Ascending aorta (tissue), 2 donors: ENCODE measurements at regions not wholly inside any gene's neighbourhood (a gene's known extent, or its start where the extent isn't known, plus 50 kb on each side); places are given as distances from the start of the nearest gene placed in this dataset.

Experiments
- DNase-seq, 2 donors: peaks; one replicate each; pipeline ENCODE4 v3.0.0-alpha.2; 2019; ENCODE audit warnings: low spot score in 2 of 2
- H3K27ac ChIP-seq, 2 donors: fragments of 200-600 bp; sonication (generic); one replicate each; pipeline ENCODE4 v1.5.1; 2016 to 2017; ENCODE audit warnings: mild to moderate bottlenecking in 1 of 2
- H3K27me3 ChIP-seq: fragments of 200-600 bp; sonication (generic); one replicate; pipeline ENCODE4 v1.5.1; 2017
- H3K36me3 ChIP-seq, 2 donors: fragments of 200-600 bp; sonication (generic); one replicate each; pipeline ENCODE4 v1.5.1; 2016
- H3K4me1 ChIP-seq, 2 donors: fragments of 200-600 bp; sonication (generic); one replicate each; pipeline ENCODE4 v1.5.1; 2016 to 2017; ENCODE audit warnings: mild to moderate bottlenecking in 1 of 2
- H3K4me3 ChIP-seq, 2 donors: fragments of 200-600 bp; sonication (generic); one replicate each; pipeline ENCODE4 v1.5.1; 2016 to 2017; ENCODE audit warnings: mild to moderate bottlenecking in 1 of 2
- H3K9me3 ChIP-seq, 2 donors: fragments of 200-600 bp; sonication (generic); one replicate each; pipeline ENCODE4 v1.5.1; 2016
- CTCF ChIP-seq, 3 experiments: fragments of 200-600 bp in 2 of 3; fragments of 450-650 bp in 1 of 3; sonication (generic) in 2 of 3; IDR thresholded peaks; one replicate each; pipeline ENCODE4 v1.5.1; 2016 to 2019; ENCODE audit warnings: antibody characterized with exemption in 3 of 3, mild to moderate bottlenecking in 1 of 3, moderate library complexity in 1 of 3
- intact Hi-C: fragments of 100-400 bp; cut with DNase I; formaldehyde crosslinking; loops from one replicate; pipeline ENCODE4 v1.15.1; 2023

DNA sequence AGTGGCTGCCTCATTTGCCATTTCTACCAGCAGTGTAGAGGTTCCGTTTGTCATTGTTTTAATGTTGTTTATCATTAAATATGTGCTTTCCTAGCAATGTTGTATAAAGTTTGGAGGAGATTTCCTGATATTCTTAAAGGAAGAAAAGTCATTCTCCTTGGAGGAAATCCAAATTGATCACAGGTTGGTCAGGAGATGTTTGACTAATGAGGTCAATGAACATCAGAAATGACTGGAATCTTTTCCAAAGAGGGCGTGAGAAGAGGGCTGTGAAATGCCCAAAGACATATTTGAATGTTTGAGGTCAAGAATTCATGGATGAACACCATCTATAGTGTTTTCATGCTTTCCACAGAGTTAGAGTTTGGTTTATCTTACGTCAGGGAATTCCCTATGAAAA, 471.3 kb downstream of the MAT2B start:
- Histone ChIP-seq H3K4me3 (no peak overlapping the region), H3K27ac (no peak overlapping the region), H3K9me3 (no peaks in the 10 kb centered on the region), H3K4me1 (no peaks in the 10 kb centered on the region), H3K36me3 (no peaks in the 10 kb centered on the region), H3K27me3 (no peaks in the 10 kb centered on the region)
- no peak for TF ChIP-seq CTCF (IDR thresholded peaks at IDR 0.05)
- intact Hi-C loops = no loop called here
- no peak for DNase-seq

- Histone ChIP-seq H3K27ac (no peak overlapping the region), H3K4me3 (no peak overlapping the region), H3K27me3 (no peaks in the 10 kb centered on the region), H3K4me1 (no peaks in the 10 kb centered on the region), H3K9me3 (no peaks in the 10 kb centered on the region), H3K36me3 (no peaks in the 10 kb centered on the region)
- intact Hi-C loops = no loop called here
- DNase-seq = no peak
- no peak for TF ChIP-seq CTCF (IDR thresholded peaks at IDR 0.05)
These were observed 473.5 kb downstream of the MAT2B start for GRCh38 chr5:163978897-163979296.

- TF ChIP-seq CTCF (IDR thresholded peaks at IDR 0.05) = no peak
- no peaks in the 10 kb centered on the region for H3K9me3 ChIP-seq
- intact Hi-C loops = no loop called here
- no peak overlapping the region for H3K4me3 ChIP-seq
- H3K36me3 ChIP-seq = no peaks in the 10 kb centered on the region
- no peaks in the 10 kb centered on the region for H3K27me3 ChIP-seq
- no peak overlapping the region for H3K27ac ChIP-seq
- DNase-seq = no peak
- H3K4me1 ChIP-seq = no peaks in the 10 kb centered on the region
These were observed 483.1 kb downstream of the MAT2B start for GRCh38 chr5:163988566-163988965.

- DNase-seq = no peak
- intact Hi-C loops = no loop called here
- Histone ChIP-seq H3K9me3 (no peaks in the 10 kb centered on the region), H3K4me3 (no peak overlapping the region), H3K27me3 (no peaks in the 10 kb centered on the region), H3K36me3 (no peaks in the 10 kb centered on the region), H3K4me1 (no peaks in the 10 kb centered on the region), H3K27ac (no peak overlapping the region)
- TF ChIP-seq CTCF (IDR thresholded peaks at IDR 0.05) = no peak
These were observed 487.7 kb downstream of the MAT2B start for GRCh38 chr5:163993126-163993525.

- Histone ChIP-seq H3K27me3 (no peaks in the 10 kb centered on the region), H3K4me1 (no peaks in the 10 kb centered on the region), H3K9me3 (no peaks in the 10 kb centered on the region), H3K27ac (no peak overlapping the region), H3K36me3 (no peaks in the 10 kb centered on the region), H3K4me3 (no peak overlapping the region)
- no peak for TF ChIP-seq CTCF (IDR thresholded peaks at IDR 0.05)
- intact Hi-C loops = no loop called here
- DNase-seq = no peak
These were observed 489.8 kb downstream of the MAT2B start for GRCh38 chr5:163995206-163995605.

DNA sequence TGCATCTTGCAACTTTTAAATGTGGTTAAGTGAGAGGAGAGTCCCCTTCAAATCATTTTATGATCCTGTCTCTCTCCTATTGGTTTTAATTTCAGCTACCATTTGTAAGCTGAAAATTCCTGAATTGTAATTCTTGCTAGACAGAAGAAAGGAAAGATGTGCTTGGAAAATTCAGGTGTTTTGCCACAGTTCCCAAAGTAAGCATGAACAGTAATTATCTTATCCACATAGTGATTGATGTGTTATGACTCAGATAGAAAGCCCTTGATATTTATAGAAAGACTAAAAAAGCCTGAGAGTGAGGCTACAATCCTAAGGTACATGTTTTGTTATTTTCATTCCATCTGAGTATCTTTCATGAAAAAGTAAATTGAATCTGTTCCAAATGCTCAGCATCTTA, 492.5 kb downstream of the MAT2B start:
- H3K9me3 ChIP-seq = no peaks in the 10 kb centered on the region
- no peak for DNase-seq
- intact Hi-C loops = no loop called here
- no peaks in the 10 kb centered on the region for H3K27me3 ChIP-seq
- no peaks in the 10 kb centered on the region for H3K4me1 ChIP-seq
- no peak overlapping the region for H3K27ac ChIP-seq
- H3K4me3 ChIP-seq = no peak overlapping the region
- TF ChIP-seq CTCF (IDR thresholded peaks at IDR 0.05) = no peak
- H3K36me3 ChIP-seq = no peaks in the 10 kb centered on the region
